HG03571 (cell line): ENCODE measurements at regions not wholly inside any gene's neighbourhood (a gene's known extent, or its start where the extent isn't known, plus 50 kb on each side); places are given as distances from the start of the nearest gene placed in this dataset.

Source experiments
- ATAC-seq: cut with Tn5 transposase; IDR thresholded peaks from one replicate; pipeline ENCODE4 v1.9.1; 2021; ENCODE audit not compliant: unreplicated experiment

DNA sequence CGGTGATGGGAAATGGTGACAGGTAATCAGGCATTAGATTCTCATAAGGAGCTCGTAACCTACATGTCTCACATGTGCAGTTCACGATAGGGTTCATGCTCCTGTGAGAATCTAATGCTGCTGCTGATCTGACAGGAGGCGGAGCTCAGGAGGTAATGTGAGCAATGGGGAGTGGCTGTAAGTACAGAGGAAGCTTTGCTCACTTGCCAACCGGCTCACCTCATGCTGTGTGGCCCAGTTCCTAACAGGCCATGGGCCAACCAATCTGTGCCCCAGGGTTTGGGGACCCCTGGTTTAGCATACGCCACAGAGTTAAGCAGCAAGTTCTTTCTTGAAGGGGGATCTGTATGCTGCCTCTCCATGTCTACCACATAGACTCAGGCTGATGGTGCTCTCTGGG, 133.1 kb downstream of the IQUB start:
- no peak for ATAC-seq

- no peak for ATAC-seq
Observed at GRCh38 chr7:123400196-123400595, 134.2 kb downstream of the IQUB start.

- ATAC-seq: no peak
Observed at GRCh38 chr7:123398921-123399320, 135.5 kb downstream of the IQUB start.

DNA sequence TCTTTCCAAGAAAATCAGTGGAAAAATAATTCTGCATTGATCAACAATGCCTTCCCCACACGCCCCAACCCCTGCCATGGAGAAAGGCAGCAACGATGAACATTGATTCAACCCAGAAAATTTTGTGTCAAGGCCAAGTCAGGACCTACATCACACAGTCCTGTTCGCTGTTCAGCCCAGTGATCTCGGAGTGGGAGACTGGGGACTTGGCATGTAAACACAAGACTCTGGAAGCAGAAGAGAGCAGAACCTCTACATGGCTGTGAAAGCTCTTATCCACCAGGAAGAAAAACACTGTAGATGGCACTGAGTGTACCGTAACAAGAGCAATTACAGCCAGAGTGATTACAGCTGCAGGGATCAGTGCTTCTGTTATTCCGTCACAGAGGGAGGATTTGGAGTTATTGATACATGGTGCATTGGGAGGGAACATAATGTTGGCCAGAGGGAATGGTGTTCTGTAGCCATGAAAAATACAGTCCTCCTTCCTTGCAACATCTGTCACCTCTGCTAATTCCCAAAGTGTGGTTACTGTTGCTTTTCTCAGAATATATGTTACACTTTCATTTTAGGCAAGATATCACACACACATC, 136.6 kb downstream of the IQUB start:
- ATAC-seq: no peak

DNA sequence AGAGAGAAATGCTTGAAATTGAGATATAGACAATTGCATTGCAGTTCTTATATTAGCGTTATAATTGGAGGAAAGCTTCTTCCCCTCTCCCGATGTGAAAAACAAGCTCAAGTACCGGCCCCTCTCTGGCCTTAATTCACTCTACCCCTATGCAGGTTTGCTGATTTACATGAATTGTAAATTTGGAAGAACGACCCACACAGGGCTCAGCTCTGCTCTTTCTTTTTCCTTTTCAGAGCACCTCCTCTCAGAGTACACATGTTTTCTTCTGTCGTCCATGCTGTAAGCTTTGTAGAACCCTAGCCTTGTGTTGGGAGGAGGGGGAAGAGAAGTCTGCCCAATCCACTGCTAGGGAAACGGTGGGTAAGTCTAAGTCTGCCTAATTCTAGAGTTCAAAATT, 140.8 kb downstream of the IQUB start:
- no peak for ATAC-seq

GRCh38 chr7:123372368-123372767, 162.0 kb downstream of the IQUB start:
- no peak for ATAC-seq

DNA sequence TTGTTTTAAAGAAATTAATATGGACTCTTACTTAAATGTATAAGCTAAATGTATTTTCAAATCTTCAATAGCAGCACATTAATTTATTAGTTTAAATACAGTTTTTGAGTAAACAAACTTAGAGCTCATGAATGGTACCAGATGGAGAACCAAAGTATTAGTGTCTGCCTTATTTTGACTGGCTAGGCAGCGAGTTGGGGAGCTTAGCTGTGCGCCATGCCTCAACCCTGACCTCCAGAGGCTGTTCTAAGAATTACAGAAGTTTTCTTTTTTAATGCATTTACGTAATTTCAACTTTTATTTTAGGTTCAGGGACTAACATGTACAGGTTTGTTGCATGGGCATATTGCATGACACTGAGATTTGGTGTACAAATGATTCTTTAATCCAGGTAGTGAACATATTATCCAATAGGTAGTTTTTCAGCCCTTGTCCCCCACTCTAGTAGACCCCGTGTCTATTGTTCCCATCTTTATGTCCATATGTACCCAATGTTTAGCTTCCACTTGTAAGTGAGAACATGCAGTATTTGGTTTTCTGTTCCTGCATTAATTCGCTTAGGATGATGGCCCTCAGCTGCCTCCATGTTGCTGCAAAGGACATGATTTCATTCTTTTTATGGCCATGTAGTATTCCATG, 166.8 kb downstream of the IQUB start:
- peak; percentile 94 for ATAC-seq

DNA sequence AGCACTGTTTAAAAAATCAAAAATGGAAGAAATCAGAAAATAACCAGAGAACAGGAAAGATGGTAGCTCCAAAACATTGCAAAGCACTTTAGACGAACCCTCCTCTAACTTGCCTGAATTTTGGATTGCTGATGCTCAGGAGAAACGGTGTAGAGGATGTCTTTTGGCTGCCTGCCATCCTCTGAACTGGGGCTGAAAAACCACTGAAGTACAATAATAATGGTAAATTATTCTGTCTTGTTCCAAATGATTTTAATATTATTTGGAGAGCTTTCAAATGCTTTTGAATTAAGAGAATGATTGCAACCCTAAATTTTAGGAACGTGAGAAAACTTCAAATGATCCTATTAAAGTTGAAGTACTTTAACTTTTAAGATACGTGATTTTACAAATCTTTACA, 167.3 kb upstream of the SLC13A1 start:
- ATAC-seq: no peak

- ATAC-seq: no peak
Observed at GRCh38 chr7:123366626-123367025, 166.9 kb upstream of the SLC13A1 start.

- ATAC-seq: no peak
Observed at GRCh38 chr7:123360631-123361030, 160.9 kb upstream of the SLC13A1 start.

GRCh38 chr7:123355576-123356190, 155.9 kb upstream of the SLC13A1 start:
- ATAC-seq: no peak

- ATAC-seq: no peak
Observed at GRCh38 chr7:123352973-123353372, 153.2 kb upstream of the SLC13A1 start.

DNA sequence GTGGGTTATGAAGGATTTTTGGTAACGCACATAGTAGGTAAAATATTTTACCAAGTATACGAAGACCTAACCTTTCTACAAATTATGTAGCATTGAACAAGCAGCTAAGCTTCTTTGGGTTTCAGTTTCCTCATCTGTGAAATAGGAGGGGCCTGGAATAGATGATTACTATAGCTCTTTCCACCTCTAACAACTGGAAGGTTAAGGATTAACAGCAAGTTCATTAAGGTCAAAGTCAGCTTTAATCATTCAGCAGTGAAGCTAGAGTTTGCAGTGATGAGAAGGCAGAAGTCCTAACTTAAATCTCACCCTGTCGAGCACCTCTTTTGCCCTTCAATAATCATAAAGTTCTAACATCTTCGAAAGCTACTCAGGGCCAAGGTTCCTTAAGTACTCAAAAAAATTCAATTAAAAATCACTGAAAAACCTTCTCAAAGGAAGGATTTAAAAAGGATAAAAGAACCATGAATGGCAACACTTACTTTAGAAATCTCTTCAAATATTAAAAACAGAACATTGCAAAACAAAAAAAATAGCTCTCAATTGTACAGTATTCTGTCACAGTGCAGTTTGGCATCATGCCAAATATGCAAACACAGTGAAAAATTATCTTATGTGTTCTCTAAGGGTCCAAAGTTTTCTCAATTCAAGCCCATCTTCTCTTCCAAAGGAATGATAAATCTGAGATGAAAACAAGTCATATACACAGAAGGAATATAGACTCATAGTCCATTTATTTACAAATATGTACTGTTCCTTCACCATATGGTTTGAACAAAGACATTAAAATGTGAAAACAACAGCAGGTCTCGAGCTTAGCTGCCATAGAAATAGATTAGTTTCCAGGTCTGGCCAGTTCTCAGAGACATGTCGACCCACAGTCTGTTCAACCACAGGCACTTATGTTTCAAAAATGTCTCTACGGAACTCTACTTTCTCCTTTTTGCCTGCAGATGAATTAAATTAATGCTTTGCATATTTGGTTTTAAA, 152.0 kb upstream of the SLC13A1 start:
- ATAC-seq: no peak

DNA sequence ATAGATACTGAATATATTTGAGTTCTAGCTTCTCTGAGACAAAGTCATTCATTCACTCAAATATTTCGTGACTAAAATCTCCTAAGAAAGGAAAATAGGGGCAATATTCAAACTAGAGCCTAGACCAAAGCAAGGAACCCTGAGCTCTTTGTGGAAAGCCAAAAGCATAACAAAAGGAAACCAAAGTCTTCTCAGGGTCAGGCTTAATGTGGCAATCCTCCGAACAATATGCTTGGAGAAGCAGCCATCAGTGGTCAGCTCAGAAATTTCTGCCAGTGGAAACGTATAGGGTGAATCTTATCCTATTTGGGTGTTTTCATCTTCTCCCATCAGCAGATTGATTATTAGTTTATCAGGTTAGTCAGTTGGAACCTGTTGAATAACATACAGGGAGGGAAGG, 151.3 kb upstream of the SLC13A1 start:
- ATAC-seq: no peak

- no peak for ATAC-seq
Observed at GRCh38 chr7:123348690-123349089, 148.9 kb upstream of the SLC13A1 start.

GRCh38 chr7:123346766-123347165, 147.0 kb upstream of the SLC13A1 start:
- no peak for ATAC-seq

- no peak for ATAC-seq
Observed at GRCh38 chr7:123343611-123344010, 143.8 kb upstream of the SLC13A1 start.

DNA sequence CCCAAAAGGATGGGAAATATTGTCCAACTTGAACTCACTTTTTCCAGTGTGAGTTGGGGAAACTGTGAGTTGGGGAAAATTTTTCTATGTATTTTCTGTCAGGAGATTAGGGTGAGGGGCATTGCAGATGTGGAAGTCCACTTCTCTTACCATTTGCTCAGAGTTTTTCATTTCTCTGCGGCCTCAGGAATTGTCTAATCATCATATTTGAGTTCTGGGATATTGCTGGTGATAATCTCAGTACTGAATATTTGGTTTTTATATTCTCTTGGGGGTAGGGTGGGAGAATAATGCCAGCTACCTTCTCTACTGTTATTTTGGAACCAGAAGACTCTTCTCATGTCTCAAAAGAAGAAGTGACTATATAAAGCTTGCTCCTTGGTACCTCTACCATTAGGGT, 141.3 kb upstream of the SLC13A1 start:
- ATAC-seq: no peak

- no peak for ATAC-seq
Observed at GRCh38 chr7:123338688-123339087, 138.9 kb upstream of the SLC13A1 start.

- no peak for ATAC-seq
Observed at GRCh38 chr7:123329988-123330643, 130.3 kb upstream of the SLC13A1 start.

GRCh38 chr7:123327661-123328060, 127.9 kb upstream of the SLC13A1 start:
- ATAC-seq: no peak
